ENCODE measurements at regions not wholly inside any gene's neighbourhood (a gene's known extent, or its start where the extent isn't known, plus 50 kb on each side); places are given as distances from the start of the nearest gene placed in this dataset.
"Not testable (repeated sequence)": the region's sequence is repeated elsewhere in the genome, so short reads cannot be mapped to it uniquely, and the experiment has no call there.

DNA sequence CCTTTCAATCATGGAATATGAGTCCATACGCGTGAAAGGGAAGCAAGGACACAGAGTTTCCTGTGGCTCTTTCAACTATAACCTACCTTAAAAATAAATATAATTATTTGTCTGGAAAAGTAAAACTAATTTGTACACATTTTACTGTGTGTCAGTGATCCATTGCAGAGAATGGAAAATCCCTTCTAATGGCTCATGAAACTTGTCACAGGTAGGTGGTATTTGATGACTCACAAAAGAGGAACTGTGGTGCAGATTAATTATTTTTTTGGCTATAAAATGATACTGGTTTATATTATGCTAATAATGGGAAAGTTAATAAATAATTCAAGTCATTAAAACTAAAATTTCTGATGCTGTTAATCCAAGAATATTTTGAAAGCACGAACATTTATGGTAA, 792.2 kb downstream of the METTL15 start:
- no peak for DNase-seq (ENCODE audit: low read depth in 2 of 2)

DNA sequence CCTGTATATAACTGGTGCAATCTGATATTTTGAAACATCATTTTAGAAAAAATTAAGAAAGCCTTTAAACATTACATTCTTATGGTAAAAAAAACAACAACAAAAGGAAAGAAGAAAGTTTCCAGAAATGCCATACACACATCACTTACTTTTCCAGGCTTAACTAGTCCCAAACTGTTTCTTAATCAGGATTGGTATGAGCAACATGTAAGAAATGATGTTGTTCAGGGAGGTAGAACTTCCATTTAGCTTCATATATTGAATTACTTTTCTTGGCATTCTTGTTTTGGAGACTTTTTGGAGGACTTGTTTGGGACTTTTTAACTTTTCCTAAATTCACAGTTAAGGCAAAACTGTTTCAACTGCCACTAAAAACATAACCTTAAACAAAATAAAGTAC, 791.5 kb downstream of the METTL15 start:
- DNase-seq (ENCODE audit: low read depth in 2 of 2), result no peak

DNA sequence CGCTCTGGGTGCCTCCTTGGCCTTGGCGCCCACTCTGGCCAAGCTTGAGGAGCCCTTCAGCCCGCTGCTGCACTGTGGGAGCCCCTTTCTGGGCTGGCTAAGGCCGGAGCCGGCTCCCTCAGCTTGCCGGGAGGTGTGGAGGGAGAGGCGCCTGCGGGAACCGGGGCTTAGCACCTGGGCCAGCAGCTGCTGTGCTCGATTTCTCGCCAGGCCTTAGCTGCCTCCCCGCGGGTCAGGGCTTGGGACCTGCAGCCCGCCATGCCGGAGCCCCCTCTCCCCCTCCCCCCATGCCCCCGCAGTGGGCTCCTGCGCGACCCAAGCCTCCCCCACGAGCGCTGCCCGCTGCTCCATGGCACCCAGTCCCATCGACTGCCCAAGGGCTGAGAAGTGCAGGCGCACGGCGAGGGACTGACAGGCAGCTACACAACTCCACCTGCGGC, 782.4 kb downstream of the METTL15 start:
- DNase-seq (ENCODE audit: low read depth in 2 of 2), result not testable (repeated sequence)

DNA sequence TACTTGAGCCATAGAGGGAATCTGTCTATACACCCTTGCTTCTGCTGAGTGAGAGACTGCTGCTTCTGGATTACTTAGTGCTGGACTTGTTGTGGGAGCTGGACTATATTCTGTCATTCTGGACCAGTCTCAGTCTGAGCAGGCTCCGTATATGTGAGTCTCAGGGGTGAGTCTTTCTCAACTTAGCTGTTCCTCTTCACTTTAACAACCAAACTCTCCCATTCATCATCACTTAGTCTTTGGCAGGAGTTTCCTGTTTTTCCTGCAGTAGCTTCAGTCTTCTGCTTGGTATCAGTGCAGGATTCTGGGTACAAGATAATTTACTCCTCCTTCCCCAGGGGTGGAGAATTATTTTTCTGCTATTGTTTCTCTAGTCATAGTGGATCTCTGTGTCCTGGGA, 779.5 kb downstream of the METTL15 start:
- no peak for DNase-seq (ENCODE audit: low read depth in 2 of 2)

DNA sequence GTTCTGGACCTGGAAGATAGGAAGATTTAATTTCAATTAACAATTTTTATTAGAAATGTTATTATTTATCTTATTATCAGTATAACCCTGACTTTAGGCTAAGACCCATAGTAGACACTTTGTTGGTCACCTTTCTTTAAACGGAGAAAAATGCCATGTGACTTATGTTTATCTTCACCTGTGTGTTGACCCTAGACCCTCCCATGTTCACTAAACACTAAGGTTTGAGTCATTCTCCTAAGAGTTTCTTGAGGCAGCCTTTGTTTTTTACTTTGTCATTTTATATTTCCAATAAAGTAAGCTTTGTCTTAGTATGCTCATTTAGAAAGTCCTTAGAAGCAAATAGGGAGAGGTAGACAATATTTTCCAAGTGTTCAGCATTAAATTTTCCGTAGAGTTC, 771.7 kb downstream of the METTL15 start:
- no peak for DNase-seq (ENCODE audit: low read depth in 2 of 2)

DNA sequence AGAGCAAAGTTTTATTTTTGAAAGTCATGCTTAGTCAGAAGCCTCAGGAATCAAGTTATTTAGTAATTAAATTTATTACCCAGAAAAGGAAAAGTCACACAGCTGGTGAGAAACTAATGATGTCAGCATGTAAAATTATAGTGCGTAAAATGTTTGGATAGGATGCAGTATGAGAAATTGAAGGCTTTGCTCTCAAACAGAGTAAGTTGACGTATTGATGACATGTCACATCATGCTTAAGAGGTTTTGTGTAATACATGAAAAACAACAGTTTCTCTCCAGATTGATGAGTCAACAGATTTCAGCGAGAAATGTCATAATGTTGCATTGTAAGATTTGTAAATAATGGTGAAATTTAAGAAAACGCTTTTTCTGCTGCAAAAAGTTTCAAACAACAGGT, 769.8 kb downstream of the METTL15 start:
- no peak for DNase-seq (ENCODE audit: low read depth in 2 of 2)

DNA sequence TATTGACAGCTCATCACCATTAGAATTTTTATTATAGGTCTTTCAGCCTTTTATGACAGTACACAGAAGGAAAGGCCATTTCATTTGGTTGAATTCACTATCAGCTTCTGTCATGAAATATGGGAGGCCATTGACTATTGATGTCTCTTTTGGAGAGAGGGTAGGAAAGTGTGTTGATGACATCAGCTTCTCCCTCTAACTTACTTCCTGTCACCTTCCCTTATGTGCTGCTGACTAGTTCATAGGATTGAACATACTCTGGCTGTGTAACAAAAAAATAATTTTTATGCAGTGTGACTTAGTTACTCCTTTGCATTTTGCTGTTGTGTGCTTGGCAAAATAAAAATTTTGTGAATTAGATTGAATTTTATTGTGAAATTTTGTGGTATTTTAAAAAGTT, 769.2 kb downstream of the METTL15 start:
- no peak for DNase-seq (ENCODE audit: low read depth in 2 of 2)

DNA sequence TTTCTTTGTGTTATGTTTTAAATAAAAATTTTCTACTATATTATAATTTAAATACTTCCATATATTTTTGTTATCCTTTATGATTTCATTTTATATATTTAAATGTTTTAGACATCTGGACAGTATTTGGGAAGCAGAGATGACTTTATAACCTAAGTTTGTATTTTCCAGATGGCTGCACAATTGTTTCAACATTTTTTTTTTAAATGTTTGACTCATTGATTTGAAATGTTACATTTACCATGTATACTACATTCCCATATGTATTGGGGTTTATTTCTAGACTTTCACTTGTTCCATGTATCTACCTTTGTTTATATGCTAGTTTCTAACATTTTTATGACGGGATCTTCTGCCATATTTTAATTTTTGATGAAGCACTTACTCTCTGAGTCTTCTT, 766.5 kb downstream of the METTL15 start:
- DNase-seq (ENCODE audit: low read depth in 2 of 2), result no peak

DNA sequence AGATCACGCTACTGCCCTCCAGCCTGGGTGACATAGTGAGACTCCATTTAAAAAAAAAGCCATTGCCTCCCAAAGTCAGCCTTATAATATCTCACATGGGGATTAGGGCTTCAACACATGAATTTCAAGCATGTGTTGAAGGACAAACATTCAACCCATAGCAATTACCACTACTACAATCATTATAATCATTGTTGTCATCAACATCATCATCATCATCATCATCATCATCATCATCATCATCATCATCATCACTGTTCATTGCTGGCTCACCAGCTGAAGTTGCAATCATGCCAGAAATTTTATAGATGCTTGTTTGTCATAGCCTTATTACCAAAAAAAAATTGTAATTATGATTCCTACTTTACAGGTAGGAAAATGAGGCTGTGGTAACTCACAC, 762.9 kb downstream of the METTL15 start:
- DNase-seq (ENCODE audit: low read depth in 2 of 2), result no peak

DNA sequence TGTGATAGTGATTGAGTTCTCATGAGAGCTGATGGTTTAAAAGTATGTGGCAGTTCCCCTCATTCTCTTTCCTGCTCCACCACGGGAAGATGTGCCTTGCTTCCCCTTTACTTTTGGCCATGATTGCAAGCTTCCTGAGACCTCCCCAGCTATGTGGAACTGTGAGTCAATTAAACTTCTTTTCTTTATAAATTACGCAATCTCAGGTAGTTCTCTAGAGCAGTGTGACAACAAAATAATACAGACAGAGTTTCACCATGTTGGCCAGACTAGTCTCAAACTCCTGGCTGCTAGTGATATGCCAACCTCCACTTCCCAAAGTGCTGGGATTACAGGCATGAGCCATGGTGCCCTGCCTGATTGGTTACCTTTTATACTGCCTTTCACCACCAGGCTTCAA, 755.2 kb downstream of the METTL15 start:
- DNase-seq (ENCODE audit: low read depth in 2 of 2), result no peak

DNA sequence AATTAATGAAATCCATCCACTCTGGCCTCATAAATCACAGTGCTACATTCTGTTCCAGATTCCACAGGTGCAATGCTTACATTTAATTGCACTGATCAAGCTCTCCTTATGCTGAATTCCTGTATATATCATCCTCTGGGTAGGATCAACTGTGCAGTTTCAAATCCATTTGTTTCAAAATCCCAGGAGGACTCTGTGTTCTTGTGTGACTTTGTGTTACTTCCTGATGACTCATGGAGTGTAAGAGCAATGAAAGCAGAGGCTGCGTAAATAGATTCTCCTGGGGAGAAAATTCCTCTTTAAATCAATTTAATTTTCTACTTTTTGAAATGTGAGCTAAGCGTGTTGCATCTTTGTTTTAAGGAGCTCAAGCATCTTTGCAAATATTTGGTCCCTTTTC, 752.7 kb downstream of the METTL15 start:
- DNase-seq (ENCODE audit: low read depth in 2 of 2), result no peak

DNA sequence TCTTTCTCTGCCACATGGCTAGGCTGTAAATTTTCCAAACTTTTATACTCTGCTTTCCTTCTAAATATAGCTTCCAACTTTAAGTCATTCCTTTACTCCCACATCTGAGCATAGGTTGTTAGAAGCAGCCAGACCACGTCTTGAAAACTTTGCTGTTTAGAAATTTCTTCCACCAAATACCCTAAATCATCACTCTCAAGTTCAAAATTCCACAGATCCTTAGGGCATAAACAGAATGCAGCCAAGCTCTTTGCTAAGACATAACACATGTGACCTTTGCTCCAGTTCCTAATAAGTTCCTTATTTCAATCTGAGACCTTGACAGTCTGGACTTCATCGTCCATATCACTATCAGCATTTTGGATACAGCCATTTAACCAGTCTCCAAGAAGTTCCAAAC, 749.9 kb downstream of the METTL15 start:
- DNase-seq (ENCODE audit: low read depth in 2 of 2), result no peak

DNA sequence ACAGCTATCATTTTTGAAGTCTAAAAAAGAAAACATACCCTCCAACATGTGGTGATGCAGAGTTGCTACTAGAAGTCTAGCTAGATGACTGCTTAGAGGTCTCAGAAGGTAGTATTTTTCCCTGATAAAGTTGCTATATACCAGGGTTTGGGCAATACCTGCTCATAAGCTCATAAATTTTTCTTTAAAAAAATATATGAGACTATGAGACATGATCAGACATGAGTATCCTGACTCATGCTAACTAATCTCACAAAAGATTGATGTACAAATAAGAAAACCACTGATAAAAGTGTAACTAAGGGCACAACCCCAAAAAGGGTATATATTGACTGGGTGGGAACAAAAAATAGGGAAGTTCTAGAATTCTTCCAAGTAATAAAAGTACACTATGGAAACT, 740.9 kb downstream of the METTL15 start:
- no peak for DNase-seq (ENCODE audit: low read depth in 2 of 2)

DNA sequence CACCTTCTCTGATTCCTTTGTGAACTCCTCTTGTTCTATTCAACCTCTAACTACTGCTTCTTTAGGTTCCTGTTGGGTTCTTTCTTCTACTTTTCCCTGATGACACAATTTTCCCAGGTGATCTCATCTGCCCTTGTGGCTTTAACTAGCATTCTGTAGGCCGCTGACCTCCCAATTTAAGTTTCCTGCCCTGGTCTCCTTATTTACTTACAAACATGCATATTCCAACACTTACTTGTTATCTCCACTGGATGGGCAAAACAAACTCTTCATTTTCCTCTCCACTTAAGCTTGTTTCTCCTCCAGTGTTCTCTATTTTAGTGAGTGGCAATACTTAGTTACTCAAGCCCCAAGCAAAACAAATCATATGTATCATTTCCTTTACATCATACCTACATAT, 734.5 kb downstream of the METTL15 start:
- no peak for DNase-seq (ENCODE audit: low read depth in 2 of 2)

DNA sequence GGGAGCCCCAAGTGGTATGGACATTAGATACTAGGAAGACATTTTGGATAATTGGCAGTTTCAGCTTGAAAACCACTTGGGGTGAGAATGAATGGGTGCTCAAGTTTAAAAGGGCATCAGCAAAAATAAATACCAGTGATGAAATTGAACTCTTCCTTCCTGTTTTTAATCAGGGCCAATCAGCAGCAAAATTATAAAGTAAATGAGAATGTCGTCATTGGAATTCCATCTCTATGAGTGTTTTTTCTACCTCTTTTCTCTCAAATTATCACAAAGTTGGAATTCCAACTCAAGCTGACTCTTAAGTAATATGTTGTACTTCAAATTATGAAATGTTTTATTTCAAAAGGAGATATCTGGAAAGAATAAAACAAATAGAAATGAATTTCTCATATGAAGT, 730.6 kb downstream of the METTL15 start:
- no peak for DNase-seq (ENCODE audit: low read depth in 2 of 2)

DNA sequence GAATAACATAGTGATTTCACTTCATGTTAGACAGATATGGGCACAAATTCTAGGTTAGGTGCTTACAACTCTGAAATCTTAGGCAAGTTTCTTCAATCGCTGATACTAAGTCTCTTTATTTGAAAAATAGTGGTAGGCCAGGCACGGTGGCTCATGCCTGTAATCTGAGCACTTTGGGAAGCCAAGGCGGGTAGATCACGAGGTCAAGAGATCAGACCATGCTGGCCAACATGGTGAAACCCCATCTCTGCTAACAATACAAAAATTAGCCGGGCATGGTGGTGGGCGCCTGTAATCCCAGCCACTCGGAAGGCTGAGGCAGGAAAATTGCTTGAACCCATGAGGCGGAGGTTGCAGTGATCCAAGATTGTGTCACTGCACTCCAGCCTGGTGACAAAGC, 729.4 kb downstream of the METTL15 start:
- no peak for DNase-seq (ENCODE audit: low read depth in 2 of 2)

DNA sequence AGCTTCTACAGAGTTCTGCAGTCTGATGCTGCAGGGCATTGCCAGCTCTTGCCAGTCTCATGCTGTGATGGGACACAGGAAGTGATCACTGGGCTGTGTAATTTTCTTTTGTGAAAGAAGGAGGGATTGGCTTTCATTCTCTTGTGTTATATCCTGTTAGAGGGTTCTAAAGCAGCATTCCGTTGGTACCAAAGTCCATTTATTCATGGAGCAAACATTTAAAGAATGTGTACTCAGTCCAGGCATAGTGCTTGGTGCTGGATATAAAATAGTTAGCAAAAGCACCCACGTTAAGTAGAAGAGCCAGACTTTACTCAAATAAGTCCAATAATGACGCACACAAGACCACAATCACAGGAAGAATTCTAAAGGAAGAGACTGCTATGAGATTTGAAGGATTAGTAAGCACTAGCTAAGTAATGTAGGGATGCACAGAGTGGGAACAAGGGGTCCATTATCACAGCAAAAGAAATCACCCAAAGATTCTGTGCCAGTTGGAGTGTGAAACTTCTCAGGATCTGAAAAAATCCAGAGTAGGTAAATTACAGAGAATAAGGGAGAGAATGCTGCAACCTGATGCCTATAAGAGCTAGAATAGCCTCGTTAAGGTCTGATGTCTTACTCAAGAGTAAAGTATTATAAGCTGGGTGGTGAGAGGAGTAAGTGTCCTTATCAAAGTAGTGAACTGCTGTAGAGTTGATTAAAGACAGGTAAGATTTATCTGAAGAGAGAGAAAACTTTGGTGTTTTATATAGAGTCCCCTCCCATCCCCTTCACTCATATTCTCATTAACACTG, 728.3 kb downstream of the METTL15 start:
- no peak for DNase-seq (ENCODE audit: low read depth in 2 of 2)

DNA sequence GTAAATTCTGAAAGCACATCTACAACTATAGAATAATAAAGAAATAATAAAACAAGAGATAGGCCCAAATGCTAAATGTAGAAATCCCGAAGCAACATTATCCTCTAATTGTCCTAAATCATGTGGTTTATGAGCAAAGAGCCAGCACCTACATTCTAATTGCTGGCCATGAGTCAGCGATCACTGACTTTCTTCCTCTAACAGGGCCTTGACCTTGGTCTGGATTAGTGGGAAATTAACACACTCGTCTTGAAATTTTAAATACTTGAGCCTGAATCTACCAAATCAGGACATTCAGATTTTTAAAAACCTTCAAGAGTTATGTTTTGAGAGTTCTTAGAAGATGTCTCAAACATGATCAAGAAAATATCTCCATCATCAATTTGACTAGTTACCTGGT, 727.6 kb downstream of the METTL15 start:
- no peak for DNase-seq (ENCODE audit: low read depth in 2 of 2)

DNA sequence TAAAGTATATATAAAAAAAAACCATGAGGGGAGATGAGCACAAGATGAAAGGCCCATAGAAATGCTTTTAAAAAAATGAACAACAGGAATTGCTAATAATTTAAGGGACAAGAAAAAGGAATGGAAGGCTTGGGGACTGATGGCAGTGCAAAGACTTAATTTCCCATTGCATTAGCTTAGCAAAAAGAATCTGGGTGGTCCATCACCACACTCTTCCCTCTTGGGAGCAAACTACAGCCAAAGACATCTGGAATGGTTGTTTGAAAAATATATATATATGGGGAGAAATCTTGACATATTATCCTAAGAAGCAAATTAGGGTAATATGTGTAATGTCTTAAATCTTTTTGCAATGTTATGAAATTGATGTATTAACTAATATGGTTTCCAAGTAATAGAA, 727.1 kb downstream of the METTL15 start:
- no peak for DNase-seq (ENCODE audit: low read depth in 2 of 2)

DNA sequence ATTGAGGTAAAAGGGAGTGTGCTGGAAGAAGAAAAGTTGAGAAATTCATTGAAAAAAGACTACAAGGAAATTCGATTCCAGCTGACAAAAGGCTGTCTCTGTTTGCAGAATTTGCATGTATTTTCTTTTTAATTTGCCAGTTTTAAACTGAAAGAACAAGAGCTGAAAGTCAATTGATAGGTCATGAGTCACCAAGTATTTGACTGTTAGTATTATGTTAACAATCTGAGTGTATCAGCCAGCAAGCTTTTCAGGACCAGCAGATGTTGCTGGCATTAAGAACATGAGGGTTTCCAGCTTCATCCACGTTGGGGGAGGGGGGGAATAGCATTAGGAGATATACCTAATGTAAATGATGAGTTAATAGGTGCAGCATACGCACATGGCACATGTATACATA, 726.7 kb downstream of the METTL15 start:
- DNase-seq (ENCODE audit: low read depth in 2 of 2), result no peak

DNA sequence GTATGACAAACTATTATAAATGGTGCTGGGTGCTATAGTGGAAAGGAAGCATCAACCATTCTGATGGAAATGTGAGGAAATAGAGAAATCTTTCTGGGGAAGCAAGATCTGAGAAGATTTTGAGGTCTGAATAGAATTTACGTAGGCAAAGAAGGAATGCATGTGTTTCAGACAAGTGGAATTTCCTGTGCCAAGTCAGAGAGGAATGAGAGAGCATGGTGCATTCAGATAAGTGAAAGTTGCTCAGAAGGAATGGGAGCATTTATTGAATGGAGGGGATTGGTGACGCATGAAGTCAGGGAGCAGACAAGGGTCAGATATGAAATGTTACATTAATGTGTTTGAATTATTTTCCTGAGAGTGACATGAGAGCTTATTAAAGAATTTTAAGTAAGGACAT, 725.5 kb downstream of the METTL15 start:
- DNase-seq (ENCODE audit: low read depth in 2 of 2), result no peak

DNA sequence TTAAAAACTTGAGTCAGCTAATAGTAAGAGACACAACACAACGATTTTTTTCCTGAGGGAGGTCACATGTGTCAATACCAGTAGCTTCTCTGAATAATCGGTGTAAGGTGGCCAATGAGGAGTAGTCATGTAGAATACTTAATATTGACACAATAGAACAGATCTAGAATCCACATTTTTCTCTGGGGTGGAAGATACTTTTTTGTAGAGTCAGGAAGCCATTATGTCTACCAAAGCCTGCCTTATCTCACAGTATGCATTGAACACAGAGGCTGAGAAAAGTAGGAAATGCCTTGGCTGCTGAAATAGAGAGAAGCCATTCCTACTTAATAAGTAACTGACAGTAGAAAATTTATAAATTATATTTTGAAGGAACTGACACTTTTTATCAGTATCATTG, 725.0 kb downstream of the METTL15 start:
- DNase-seq (ENCODE audit: low read depth in 2 of 2), result no peak

DNA sequence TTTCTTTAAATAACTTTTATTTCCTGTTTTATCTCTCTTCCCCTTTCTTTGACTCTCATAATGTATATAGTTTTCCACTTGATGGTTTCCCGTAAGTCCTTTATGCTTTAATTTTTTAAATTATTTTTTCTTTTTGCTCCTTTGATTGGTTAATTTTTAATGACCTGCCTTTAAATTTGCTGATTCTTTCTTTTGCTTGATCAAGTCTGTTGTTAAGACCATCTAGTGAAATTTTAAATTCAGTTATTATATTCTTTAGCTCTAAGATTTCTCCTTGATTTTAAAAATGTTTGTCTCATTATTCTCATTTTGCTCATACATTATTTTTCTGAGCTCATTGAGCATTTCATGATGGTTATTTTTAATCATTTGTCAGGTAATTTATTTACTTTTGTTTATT, 718.6 kb downstream of the METTL15 start:
- no peak for DNase-seq (ENCODE audit: low read depth in 2 of 2)

DNA sequence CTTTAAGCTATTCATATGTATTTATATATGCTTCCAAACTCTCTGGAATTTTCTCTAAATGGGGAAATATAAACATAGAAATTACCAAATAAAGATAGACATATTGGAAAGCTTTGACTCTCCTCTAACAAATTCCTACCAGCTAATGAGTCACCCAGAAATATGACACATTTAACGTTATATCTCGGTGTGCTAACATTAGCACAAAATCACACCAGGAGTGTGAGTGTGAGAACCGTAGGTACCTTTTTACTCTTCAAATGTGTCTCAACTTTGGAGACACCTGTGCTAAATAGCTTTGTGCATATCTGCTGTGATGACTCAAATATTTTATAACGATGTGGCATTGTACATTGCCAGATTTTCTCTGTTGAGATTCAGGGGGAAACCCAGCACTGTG, 714.4 kb downstream of the METTL15 start:
- DNase-seq (ENCODE audit: low read depth in 2 of 2), result no peak

Data from stimulated activated CD4-positive, alpha-beta T cell treated with anti-CD3 and anti-CD28 coated beads, Interleukin-12 subunit alpha, Interleukin-12 subunit beta, amount 100 ng/mL, for 24 hours (primary cell).